ENCODE measurements at regions not wholly inside any gene's neighbourhood (a gene's known extent, or its start where the extent isn't known, plus 50 kb on each side); places are given as distances from the start of the nearest gene placed in this dataset.

DNA sequence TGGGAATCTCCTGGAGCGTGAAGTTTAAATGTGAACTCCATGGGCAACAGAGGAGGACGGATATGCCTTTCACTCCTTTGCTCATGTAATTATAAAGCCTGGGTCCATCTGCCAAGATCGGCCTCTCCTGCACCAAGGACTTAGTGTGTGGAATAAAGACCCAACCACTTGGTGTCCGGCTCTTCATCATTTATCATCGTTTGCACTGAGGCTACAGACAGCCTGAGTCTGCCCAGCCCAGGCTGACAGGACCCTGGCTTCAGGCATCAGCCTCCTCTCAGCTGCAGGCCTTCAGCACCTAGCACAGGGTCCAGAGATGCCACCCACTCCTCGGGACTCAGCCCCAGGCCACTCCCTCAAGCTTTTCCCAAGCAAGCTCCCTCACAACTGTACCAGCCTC lies 206.8 kb upstream of the IPO5 start:
- TF ChIP-seq, protein P1, sequence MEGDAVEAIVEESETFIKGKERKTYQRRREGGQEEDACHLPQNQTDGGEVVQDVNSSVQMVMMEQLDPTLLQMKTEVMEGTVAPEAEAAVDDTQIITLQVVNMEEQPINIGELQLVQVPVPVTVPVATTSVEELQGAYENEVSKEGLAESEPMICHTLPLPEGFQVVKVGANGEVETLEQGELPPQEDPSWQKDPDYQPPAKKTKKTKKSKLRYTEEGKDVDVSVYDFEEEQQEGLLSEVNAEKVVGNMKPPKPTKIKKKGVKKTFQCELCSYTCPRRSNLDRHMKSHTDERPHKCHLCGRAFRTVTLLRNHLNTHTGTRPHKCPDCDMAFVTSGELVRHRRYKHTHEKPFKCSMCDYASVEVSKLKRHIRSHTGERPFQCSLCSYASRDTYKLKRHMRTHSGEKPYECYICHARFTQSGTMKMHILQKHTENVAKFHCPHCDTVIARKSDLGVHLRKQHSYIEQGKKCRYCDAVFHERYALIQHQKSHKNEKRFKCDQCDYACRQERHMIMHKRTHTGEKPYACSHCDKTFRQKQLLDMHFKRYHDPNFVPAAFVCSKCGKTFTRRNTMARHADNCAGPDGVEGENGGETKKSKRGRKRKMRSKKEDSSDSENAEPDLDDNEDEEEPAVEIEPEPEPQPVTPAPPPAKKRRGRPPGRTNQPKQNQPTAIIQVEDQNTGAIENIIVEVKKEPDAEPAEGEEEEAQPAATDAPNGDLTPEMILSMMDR (conservative IDR thresholded peaks at IDR 0.05): no peak
- TF ChIP-seq ZFX (IDR thresholded peaks at IDR 0.05): no peak
